Endothelial cell of umbilical vein (primary cell): ENCODE measurements at regions not wholly inside any gene's neighbourhood (a gene's known extent, or its start where the extent isn't known, plus 50 kb on each side); places are given as distances from the start of the nearest gene placed in this dataset.

Experiments
- BruUV-seq: library from RNA; stranded (reverse); fragments of 400-500 nt; replicated peaks from 2 replicates; lab custom pipeline; 2021; lab: Mats Ljungman, UMichigan
- CTCF ChIA-PET: fragments of 300-600, 350-600 bp; sonication (Branson Sonifier 250); formaldehyde crosslinking; loops from one replicate; lab custom pipeline; 2021; ENCODE audit warnings: antibody characterized with exemption, inconsistent platforms; lab: Charles Lee
- POLR2A ChIA-PET: fragments of 300-600, 350-600 bp; sonication (Branson Sonifier 250); formaldehyde crosslinking; loops from one replicate; lab custom pipeline; 2021; ENCODE audit warnings: antibody characterized with exemption, inconsistent platforms; lab: Charles Lee
- DNase-seq: peaks from one replicate; pipeline ENCODE4 v3.0.0-alpha.2; 2011; ENCODE audit warnings: low read depth, low spot score
- FAIRE-seq: peaks from 2 replicates; lab custom pipeline; 2011; peaks lifted over from hg19 to GRCh38; lab: Jason Lieb, UNC
- H2AFZ ChIP-seq: 2 replicates; pipeline ENCODE4 v1.6.0; 2012; ENCODE audit warnings: low read depth, low read length, control low read depth, inconsistent platforms
- H3K27ac ChIP-seq: 2 replicates; pipeline ENCODE4 v1.5.1; 2011; ENCODE audit warnings: low read depth, mild to moderate bottlenecking, control low read depth, low read length, moderate library complexity; ENCODE audit not compliant: insufficient read depth
- H3K27me3 ChIP-seq, 2 experiments: 2 replicates each; pipeline versions ENCODE4 v1.6.0 to v1.6.1; 2011; ENCODE audit warnings: low read length in 2 of 2, mixed read lengths in 1 of 2; ENCODE audit not compliant: control insufficient read depth in 2 of 2, insufficient read depth in 2 of 2
- H3K36me3 ChIP-seq, 2 experiments: 2 replicates in 1 of 2; 3 replicates in 1 of 2; pipeline ENCODE4 v1.5.1; 2011; ENCODE audit warnings: low read length in 2 of 2, mild to moderate bottlenecking in 1 of 2, moderate library complexity in 1 of 2; ENCODE audit not compliant: control insufficient read depth in 2 of 2, insufficient read depth in 2 of 2; ENCODE audit errors: extremely low read depth in 1 of 2
- H3K4me1 ChIP-seq: 3 replicates; pipeline ENCODE4 v1.5.1; 2011; ENCODE audit warnings: mild to moderate bottlenecking, low read length; ENCODE audit not compliant: control insufficient read depth, insufficient read depth; ENCODE audit errors: extremely low read depth
- H3K4me2 ChIP-seq: 2 replicates; pipeline ENCODE4 v1.6.1; 2011; ENCODE audit warnings: low read length, control low read depth, mixed read lengths; ENCODE audit not compliant: insufficient read depth
- H3K4me3 ChIP-seq, 3 experiments: fragments of 200-600 bp in 1 of 3; sonication (generic), shearing (Covaris generic) in 1 of 3; replicated peaks in 1 of 3; 2 replicates each; pipeline ENCODE4 v1.5.1; 2011 to 2016; ENCODE audit warnings: control low read depth in 3 of 3, low read length in 3 of 3, mild to moderate bottlenecking in 2 of 3, inconsistent platforms in 1 of 3, low read depth in 1 of 3, moderate library complexity in 1 of 3; ENCODE audit not compliant: insufficient read depth in 1 of 3
- H3K79me2 ChIP-seq: 2 replicates; pipeline ENCODE4 v1.6.0; 2012; ENCODE audit warnings: low read length, inconsistent platforms; ENCODE audit not compliant: control insufficient read depth, insufficient read depth
- H3K9ac ChIP-seq: replicated peaks from 2 replicates; pipeline ENCODE3; 2011; ENCODE audit warnings: low read length, control low read depth; ENCODE audit not compliant: insufficient read depth; ENCODE audit errors: extremely low read depth
- H3K9me1 ChIP-seq: replicated peaks from 3 replicates; pipeline ENCODE4 v1.6.0; 2011; ENCODE audit warnings: mild to moderate bottlenecking, low read length; ENCODE audit not compliant: control insufficient read depth, insufficient read depth; ENCODE audit errors: extremely low read depth
- H3K9me3 ChIP-seq: replicated peaks from 2 replicates; pipeline ENCODE4 v1.5.1; 2012; ENCODE audit warnings: low read length, inconsistent platforms; ENCODE audit not compliant: control insufficient read depth, insufficient read depth
- H4K20me1 ChIP-seq: replicated peaks from 2 replicates; pipeline ENCODE3; 2011; ENCODE audit warnings: mild to moderate bottlenecking, low read length; ENCODE audit not compliant: control insufficient read depth, insufficient read depth; ENCODE audit errors: extremely low read depth
- EZH2 ChIP-seq: IDR thresholded peaks from 2 replicates; pipeline ENCODE4 v1.6.1; 2012; ENCODE audit warnings: borderline replicate concordance, low read depth, mild to moderate bottlenecking, moderate library complexity, low read length, inconsistent platforms; ENCODE audit not compliant: severe bottlenecking
- FOS ChIP-seq: IDR thresholded peaks from 2 replicates; pipeline ENCODE4 v1.6.1; 2011; ENCODE audit warnings: mild to moderate bottlenecking, low read length, moderate library complexity, borderline replicate concordance; ENCODE audit not compliant: insufficient read depth
- GATA2 ChIP-seq: IDR thresholded peaks from 2 replicates; pipeline ENCODE4 v1.7.0; 2011; ENCODE audit warnings: low read depth, mild to moderate bottlenecking, moderate library complexity, mixed read lengths, low read length; ENCODE audit not compliant: insufficient read length, insufficient read depth
- JUN ChIP-seq: IDR thresholded peaks from 2 replicates; pipeline ENCODE4 v1.6.1; 2011; ENCODE audit warnings: borderline replicate concordance, low read depth; ENCODE audit not compliant: insufficient read length, insufficient read depth
- MYC ChIP-seq: IDR thresholded peaks from one replicate; pipeline ENCODE4 v1.6.1; 2011; ENCODE audit warnings: mild to moderate bottlenecking, low read depth, low read length
- POLR2A ChIP-seq: IDR thresholded peaks from 2 replicates; pipeline ENCODE4 v1.6.1; 2012; ENCODE audit warnings: low read depth, mild to moderate bottlenecking, control low read depth, low read length
- POLR2AphosphoS5 ChIP-seq: IDR thresholded peaks from 2 replicates; pipeline ENCODE4 v1.6.1; 2012; ENCODE audit warnings: low read depth, mild to moderate bottlenecking, control low read depth, low read length, moderate library complexity; ENCODE audit not compliant: insufficient read depth
- dilution Hi-C: fragments of 300-500 bp; cut with MboI; formaldehyde crosslinking; loops from one replicate; pipeline ENCODE4 v1.15.0; 2019; ENCODE audit warnings: low sequenced_read_pairs; ENCODE audit not compliant: extremely low pct_ligation_motif_present
- intact Hi-C: fragments of 100-400 bp; cut with micrococcal nuclease; formaldehyde crosslinking; loops from one replicate; pipeline ENCODE4 v1.10.0; 2022
- TF ChIP-seq, protein P1 (sequence below): IDR thresholded peaks from 2 replicates; pipeline ENCODE4 v1.6.1; 2011; ENCODE audit not compliant: insufficient read depth, insufficient read length
- TF ChIP-seq, protein P2 (sequence below), 2 donors: IDR thresholded peaks; 1 replicate in 1 of 2; 2 replicates in 1 of 2; pipeline ENCODE4 v1.5.1; 2011; ENCODE audit warnings: low read length in 2 of 2, mild to moderate bottlenecking in 2 of 2, moderate library complexity in 2 of 2, control low read depth in 1 of 2, inconsistent platforms in 1 of 2, low read depth in 1 of 2; ENCODE audit not compliant: insufficient read depth in 1 of 2; ENCODE audit errors: extremely low read depth in 1 of 2

DNA sequence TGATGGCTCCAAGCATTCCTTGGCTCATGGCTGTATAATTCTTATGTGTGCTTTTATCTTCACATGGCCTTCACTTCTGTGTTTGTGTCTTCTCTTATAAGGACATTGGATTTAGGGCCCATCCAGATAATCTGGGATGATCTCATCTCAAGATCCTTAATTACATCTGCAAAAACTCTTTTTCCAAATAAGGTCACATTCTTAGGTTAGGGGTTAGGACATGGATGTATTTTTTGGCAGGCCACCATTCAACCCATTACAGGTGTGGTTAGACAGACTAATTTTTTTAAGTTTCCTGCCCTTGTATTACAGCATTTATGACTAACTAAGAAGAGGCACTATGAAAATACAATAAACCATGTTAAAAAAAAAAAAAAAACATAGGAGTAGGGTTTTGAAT is 254.0 kb downstream of the TPBG start:
- Histone ChIP-seq H3K79me2 (no peaks in the 10 kb centered on the region), H3K36me3 (no peaks in the 10 kb centered on the region), H3K9ac (no peak overlapping the region), H3K4me3 (no peak overlapping the region), H2AFZ (no peak overlapping the region), H3K27me3 (no peaks in the 10 kb centered on the region), H4K20me1 (no peaks in the 10 kb centered on the region), H3K4me2 (no peak overlapping the region), H3K4me1 (no peaks in the 10 kb centered on the region), H3K9me1 (no peaks in the 10 kb centered on the region), H3K9me3 (no peaks in the 10 kb centered on the region), H3K27ac (no peak overlapping the region)
- dilution Hi-C loops (no loop called here), intact Hi-C loops (no loop called here)
- POLR2A ChIA-PET: no interaction called here
- FAIRE-seq (no peak), DNase-seq (no peak)
- CTCF ChIA-PET: no interaction called here
- TF ChIP-seq JUN: no peak
- TF ChIP-seq POLR2AphosphoS5: no peak
- TF ChIP-seq FOS: no peak
- TF ChIP-seq MYC: no peak
- TF ChIP-seq, protein P1, sequence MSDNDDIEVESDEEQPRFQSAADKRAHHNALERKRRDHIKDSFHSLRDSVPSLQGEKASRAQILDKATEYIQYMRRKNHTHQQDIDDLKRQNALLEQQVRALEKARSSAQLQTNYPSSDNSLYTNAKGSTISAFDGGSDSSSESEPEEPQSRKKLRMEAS: no peak
- no TSS peak for BruUV-seq

DNA sequence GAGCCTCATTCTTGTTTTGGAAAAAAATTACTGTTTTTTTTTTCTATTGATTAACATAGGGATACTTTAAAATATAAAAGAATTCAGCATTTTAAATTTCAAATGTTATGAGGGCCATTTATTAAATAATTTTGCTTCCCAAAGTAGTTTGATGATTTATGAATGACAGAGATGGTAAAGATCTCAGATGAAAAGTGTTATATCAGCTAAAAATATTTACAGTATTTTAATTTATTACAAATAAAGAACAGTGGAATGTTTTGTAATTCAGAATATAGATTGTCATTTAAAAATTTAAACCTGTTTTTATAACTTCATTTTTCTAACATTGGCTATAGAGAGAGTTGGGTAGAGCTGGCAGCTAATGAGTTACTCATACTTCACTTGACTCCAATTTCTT is 256.0 kb downstream of the TPBG start:
- intact Hi-C loops (no loop called here), dilution Hi-C loops (no loop called here)
- no peaks in the 10 kb centered on the region for H3K79me2 ChIP-seq
- no peak overlapping the region for H2AFZ ChIP-seq
- DNase-seq (no peak), FAIRE-seq (no peak)
- no TSS peak for BruUV-seq
- H4K20me1 ChIP-seq: no peaks in the 10 kb centered on the region
- no peak overlapping the region for H3K27ac ChIP-seq
- no peaks in the 10 kb centered on the region for H3K9me1 ChIP-seq
- TF ChIP-seq GATA2 (no peak), MYC (no peak), EZH2 (no peak), POLR2AphosphoS5 (no peak), POLR2A (no peak), JUN (no peak), FOS (no peak)
- TF ChIP-seq, protein P1: no peak
- TF ChIP-seq, protein P2, sequence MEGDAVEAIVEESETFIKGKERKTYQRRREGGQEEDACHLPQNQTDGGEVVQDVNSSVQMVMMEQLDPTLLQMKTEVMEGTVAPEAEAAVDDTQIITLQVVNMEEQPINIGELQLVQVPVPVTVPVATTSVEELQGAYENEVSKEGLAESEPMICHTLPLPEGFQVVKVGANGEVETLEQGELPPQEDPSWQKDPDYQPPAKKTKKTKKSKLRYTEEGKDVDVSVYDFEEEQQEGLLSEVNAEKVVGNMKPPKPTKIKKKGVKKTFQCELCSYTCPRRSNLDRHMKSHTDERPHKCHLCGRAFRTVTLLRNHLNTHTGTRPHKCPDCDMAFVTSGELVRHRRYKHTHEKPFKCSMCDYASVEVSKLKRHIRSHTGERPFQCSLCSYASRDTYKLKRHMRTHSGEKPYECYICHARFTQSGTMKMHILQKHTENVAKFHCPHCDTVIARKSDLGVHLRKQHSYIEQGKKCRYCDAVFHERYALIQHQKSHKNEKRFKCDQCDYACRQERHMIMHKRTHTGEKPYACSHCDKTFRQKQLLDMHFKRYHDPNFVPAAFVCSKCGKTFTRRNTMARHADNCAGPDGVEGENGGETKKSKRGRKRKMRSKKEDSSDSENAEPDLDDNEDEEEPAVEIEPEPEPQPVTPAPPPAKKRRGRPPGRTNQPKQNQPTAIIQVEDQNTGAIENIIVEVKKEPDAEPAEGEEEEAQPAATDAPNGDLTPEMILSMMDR (IDR thresholded peaks at IDR 0.05; ENCODE audit: extremely low read depth in 1 of 2, insufficient read depth in 1 of 2, low read depth in 1 of 2, low read length in 2 of 2): no peak
- no peak overlapping the region for H3K4me3 ChIP-seq
- no peaks in the 10 kb centered on the region for H3K36me3 ChIP-seq
- CTCF ChIA-PET: no interaction called here
- no peak overlapping the region for H3K9ac ChIP-seq
- no peak overlapping the region for H3K4me2 ChIP-seq
- no peaks in the 10 kb centered on the region for H3K27me3 ChIP-seq
- no peaks in the 10 kb centered on the region for H3K4me1 ChIP-seq
- POLR2A ChIA-PET: no interaction called here
- no peaks in the 10 kb centered on the region for H3K9me3 ChIP-seq
